ENCODE measurements at regions not wholly inside any gene's neighbourhood (a gene's known extent, or its start where the extent isn't known, plus 50 kb on each side); places are given as distances from the start of the nearest gene placed in this dataset.

- Histone ChIP-seq H3K79me2 (ENCODE audit: low read length) (no peaks in the 10 kb centered on the region), H2AFZ (ENCODE audit: low read length) (no peak overlapping the region), H3K27ac (ENCODE audit: low read length) (no peak overlapping the region), H3K9ac (ENCODE audit: low read length) (no peak overlapping the region), H3K36me3 (replicated peaks; ENCODE audit: insufficient read depth, low read length) (no peaks in the 10 kb centered on the region), H4K20me1 (ENCODE audit: insufficient read depth, low read length) (no peaks in the 10 kb centered on the region; the same call in 1 of the 2 replicates), H3F3A (ENCODE audit: insufficient read depth, low read length) (no peaks in the 10 kb centered on the region), H3K4me2 (ENCODE audit: low read depth, low read length) (no peak overlapping the region), H3K9me3 (replicated peaks; ENCODE audit: insufficient read depth, low read length) (no peaks in the 10 kb centered on the region), H3K9me2 (replicated peaks; ENCODE audit: insufficient read depth, low read length) (no peaks in the 10 kb centered on the region), H3K4me3 (ENCODE audit: low read length) (no peak overlapping the region), H3K4me1 (ENCODE audit: low read length) (no peaks in the 10 kb centered on the region), H3K27me3 (replicated peaks; ENCODE audit: insufficient read depth, low read length) (no peaks in the 10 kb centered on the region)
- no peak for DNase-seq
- TF ChIP-seq EZH2 (optimal IDR thresholded peaks at IDR 0.05; ENCODE audit: low read depth, low read length) (no peak), EZH2phosphoT487 (IDR thresholded peaks at IDR 0.05; ENCODE audit: low read length) (no peak)
These were observed 84.9 kb upstream of the PDE3A start for GRCh38 chr12:20283482-20283881.

- Histone ChIP-seq H4K20me1 (ENCODE audit: insufficient read depth, low read length) (no peaks in the 10 kb centered on the region), H3K27ac (ENCODE audit: low read length) (no peak overlapping the region), H3K9me2 (replicated peaks; ENCODE audit: insufficient read depth, low read length) (no peaks in the 10 kb centered on the region), H3K4me1 (ENCODE audit: low read length) (no peaks in the 10 kb centered on the region), H3K27me3 (replicated peaks; ENCODE audit: insufficient read depth, low read length) (no peaks in the 10 kb centered on the region), H3K9me3 (replicated peaks; ENCODE audit: insufficient read depth, low read length) (no peaks in the 10 kb centered on the region), H3K36me3 (replicated peaks; ENCODE audit: insufficient read depth, low read length) (no peaks in the 10 kb centered on the region), H3K4me2 (ENCODE audit: low read depth, low read length) (no peak overlapping the region), H3K9ac (ENCODE audit: low read length) (no peak overlapping the region), H3K4me3 (ENCODE audit: low read length) (no peak overlapping the region), H3K79me2 (ENCODE audit: low read length) (no peaks in the 10 kb centered on the region), H3F3A (ENCODE audit: insufficient read depth, low read length) (no peaks in the 10 kb centered on the region), H2AFZ (ENCODE audit: low read length) (no peak overlapping the region)
- TF ChIP-seq EZH2 (optimal IDR thresholded peaks at IDR 0.05; ENCODE audit: low read depth, low read length) (no peak), CTCF (IDR thresholded peaks at IDR 0.05; ENCODE audit: low read length) (no peak), EZH2phosphoT487 (IDR thresholded peaks at IDR 0.05; ENCODE audit: low read length) (no peak)
- no peak for DNase-seq
These were observed 78.8 kb upstream of the PDE3A start for GRCh38 chr12:20289520-20289919.

GRCh38 chr12:20300457-20300856 is 67.9 kb upstream of the PDE3A start:
- TF ChIP-seq CTCF (IDR thresholded peaks at IDR 0.05; ENCODE audit: low read length) (no peak), EZH2phosphoT487 (IDR thresholded peaks at IDR 0.05; ENCODE audit: low read length) (no peak), EZH2 (optimal IDR thresholded peaks at IDR 0.05; ENCODE audit: low read depth, low read length) (no peak)
- no peaks in the 10 kb centered on the region for H3K27me3 ChIP-seq (replicated peaks; ENCODE audit: insufficient read depth, low read length)
- H3K4me2 ChIP-seq (ENCODE audit: low read depth, low read length), result no peak overlapping the region
- DNase-seq, result no peak
- H3K79me2 ChIP-seq (ENCODE audit: low read length), result no peaks in the 10 kb centered on the region
- no peaks in the 10 kb centered on the region for H3K9me2 ChIP-seq (replicated peaks; ENCODE audit: insufficient read depth, low read length)
- H3K27ac ChIP-seq (ENCODE audit: low read length), result no peak overlapping the region
- no peaks in the 10 kb centered on the region for H3K9me3 ChIP-seq (replicated peaks; ENCODE audit: insufficient read depth, low read length)
- H3K9ac ChIP-seq (ENCODE audit: low read length), result no peak overlapping the region
- H3F3A ChIP-seq (ENCODE audit: insufficient read depth, low read length), result no peaks in the 10 kb centered on the region
- H4K20me1 ChIP-seq (ENCODE audit: insufficient read depth, low read length), result no peaks in the 10 kb centered on the region
- no peaks in the 10 kb centered on the region for H3K4me1 ChIP-seq (ENCODE audit: low read length)
- no peak overlapping the region for H3K4me3 ChIP-seq (ENCODE audit: low read length)
- no peaks in the 10 kb centered on the region for H3K36me3 ChIP-seq (replicated peaks; ENCODE audit: insufficient read depth, low read length)
- H2AFZ ChIP-seq (ENCODE audit: low read length), result no peak overlapping the region

GRCh38 chr12:20305470-20305869 is 62.9 kb upstream of the PDE3A start:
- Histone ChIP-seq H3K4me1 (ENCODE audit: low read length) (no peaks in the 10 kb centered on the region), H3K4me3 (ENCODE audit: low read length) (no peak overlapping the region), H4K20me1 (ENCODE audit: insufficient read depth, low read length) (no peaks in the 10 kb centered on the region), H2AFZ (ENCODE audit: low read length) (no peak overlapping the region), H3K79me2 (ENCODE audit: low read length) (no peaks in the 10 kb centered on the region), H3K9me3 (replicated peaks; ENCODE audit: insufficient read depth, low read length) (no peaks in the 10 kb centered on the region), H3K9ac (ENCODE audit: low read length) (no peak overlapping the region), H3K27ac (ENCODE audit: low read length) (no peak overlapping the region), H3K9me2 (replicated peaks; ENCODE audit: insufficient read depth, low read length) (no peaks in the 10 kb centered on the region), H3K36me3 (replicated peaks; ENCODE audit: insufficient read depth, low read length) (no peaks in the 10 kb centered on the region), H3K27me3 (replicated peaks; ENCODE audit: insufficient read depth, low read length) (no peaks in the 10 kb centered on the region), H3K4me2 (ENCODE audit: low read depth, low read length) (no peak overlapping the region), H3F3A (ENCODE audit: insufficient read depth, low read length) (no peaks in the 10 kb centered on the region)
- DNase-seq, result no peak
- TF ChIP-seq EZH2 (optimal IDR thresholded peaks at IDR 0.05; ENCODE audit: low read depth, low read length), result no peak
- TF ChIP-seq EZH2phosphoT487 (IDR thresholded peaks at IDR 0.05; ENCODE audit: low read length), result no peak
- no peak for TF ChIP-seq CTCF (IDR thresholded peaks at IDR 0.05; ENCODE audit: low read length)
